ENCODE measurements at regions not wholly inside any gene's neighbourhood (a gene's known extent, or its start where the extent isn't known, plus 50 kb on each side); places are given as distances from the start of the nearest gene placed in this dataset.

GRCh38 chr2:70391259-70391658 is 89.4 kb upstream of the FAM136A start:
- Histone ChIP-seq H3K4me1 (ENCODE audit: control insufficient read depth in 2 of 3, insufficient read depth in 2 of 3, low read depth in 1 of 3, low read length in 3 of 3) (no peaks in the 10 kb centered on the region), H3K9me3 (ENCODE audit: control insufficient read depth in 2 of 3, insufficient read depth in 1 of 3, low read length in 3 of 3) (no peaks in the 10 kb centered on the region), H3K36me3 (ENCODE audit: control insufficient read depth in 2 of 3, insufficient read depth in 3 of 3, low read length in 3 of 3) (no peaks in the 10 kb centered on the region), H3K27me3 (ENCODE audit: control insufficient read depth, insufficient read depth, low read length) (no peaks in the 10 kb centered on the region), H3K27ac (ENCODE audit: low read depth in 2 of 2, low read length in 2 of 2) (no peak overlapping the region), H3K9ac (ENCODE audit: low read length in 3 of 3) (no peak overlapping the region), H3K4me3 (ENCODE audit: low read length in 3 of 3) (no peak overlapping the region)
- intact Hi-C loops (cut with DNase I): no loop called here
- TF ChIP-seq CTCF (IDR thresholded peaks at IDR 0.05; ENCODE audit: borderline replicate concordance, extremely low read depth, insufficient read depth): no peak
- FAIRE-seq: no peak
- DNase-seq: no peak

GRCh38 chr2:70388813-70389212 is 86.9 kb upstream of the FAM136A start:
- Histone ChIP-seq H3K9ac (ENCODE audit: low read length in 3 of 3) (no peak overlapping the region), H3K27ac (ENCODE audit: low read depth in 2 of 2, low read length in 2 of 2) (no peak overlapping the region), H3K4me3 (ENCODE audit: low read length in 3 of 3) (no peak overlapping the region), H3K9me3 (ENCODE audit: control insufficient read depth in 2 of 3, insufficient read depth in 1 of 3, low read length in 3 of 3) (no peaks in the 10 kb centered on the region), H3K27me3 (ENCODE audit: control insufficient read depth, insufficient read depth, low read length) (no peaks in the 10 kb centered on the region), H3K36me3 (ENCODE audit: control insufficient read depth in 2 of 3, insufficient read depth in 3 of 3, low read length in 3 of 3) (no peaks in the 10 kb centered on the region), H3K4me1 (ENCODE audit: control insufficient read depth in 2 of 3, insufficient read depth in 2 of 3, low read depth in 1 of 3, low read length in 3 of 3) (no peaks in the 10 kb centered on the region)
- intact Hi-C loops (cut with DNase I): no loop called here
- no peak for TF ChIP-seq CTCF (IDR thresholded peaks at IDR 0.05; ENCODE audit: borderline replicate concordance, extremely low read depth, insufficient read depth)
- DNase-seq (no peak), FAIRE-seq (no peak)

GRCh38 chr2:70388128-70388527 is 86.3 kb upstream of the FAM136A start:
- intact Hi-C loops (cut with DNase I): no loop called here
- Histone ChIP-seq H3K4me3 (ENCODE audit: low read length in 3 of 3) (no peak overlapping the region), H3K9me3 (ENCODE audit: control insufficient read depth in 2 of 3, insufficient read depth in 1 of 3, low read length in 3 of 3) (no peaks in the 10 kb centered on the region), H3K27me3 (ENCODE audit: control insufficient read depth, insufficient read depth, low read length) (no peaks in the 10 kb centered on the region), H3K4me1 (ENCODE audit: control insufficient read depth in 2 of 3, insufficient read depth in 2 of 3, low read depth in 1 of 3, low read length in 3 of 3) (no peaks in the 10 kb centered on the region), H3K9ac (ENCODE audit: low read length in 3 of 3) (no peak overlapping the region), H3K36me3 (ENCODE audit: control insufficient read depth in 2 of 3, insufficient read depth in 3 of 3, low read length in 3 of 3) (no peaks in the 10 kb centered on the region), H3K27ac (ENCODE audit: low read depth in 2 of 2, low read length in 2 of 2) (no peak overlapping the region)
- no peak for TF ChIP-seq CTCF (IDR thresholded peaks at IDR 0.05; ENCODE audit: borderline replicate concordance, extremely low read depth, insufficient read depth)
- no peak for FAIRE-seq
- no peak for DNase-seq

- H3K4me3 ChIP-seq (ENCODE audit: low read length in 3 of 3): no peak overlapping the region
- DNase-seq: no peak
- H3K36me3 ChIP-seq (ENCODE audit: control insufficient read depth in 2 of 3, insufficient read depth in 3 of 3, low read length in 3 of 3): no peaks in the 10 kb centered on the region
- H3K27ac ChIP-seq (ENCODE audit: low read depth in 2 of 2, low read length in 2 of 2): no peak overlapping the region
- TF ChIP-seq CTCF (IDR thresholded peaks at IDR 0.05; ENCODE audit: borderline replicate concordance, extremely low read depth, insufficient read depth): no peak
- no peaks in the 10 kb centered on the region for H3K4me1 ChIP-seq (ENCODE audit: control insufficient read depth in 2 of 3, insufficient read depth in 2 of 3, low read depth in 1 of 3, low read length in 3 of 3)
- no peak overlapping the region for H3K9ac ChIP-seq (ENCODE audit: low read length in 3 of 3)
- no peak for FAIRE-seq
- no peaks in the 10 kb centered on the region for H3K9me3 ChIP-seq (ENCODE audit: control insufficient read depth in 2 of 3, insufficient read depth in 1 of 3, low read length in 3 of 3)
- intact Hi-C loops (cut with DNase I): no loop called here
- H3K27me3 ChIP-seq (ENCODE audit: control insufficient read depth, insufficient read depth, low read length): no peaks in the 10 kb centered on the region
Observed at GRCh38 chr2:70385966-70386595, 84.2 kb upstream of the FAM136A start.
